Osteocyte (in vitro differentiated cells): ENCODE measurements at regions not wholly inside any gene's neighbourhood (a gene's known extent, or its start where the extent isn't known, plus 50 kb on each side); places are given as distances from the start of the nearest gene placed in this dataset.

ENCODE experiments used
- DNase-seq: peaks from one replicate; pipeline ENCODE4 v3.0.0; 2021; ENCODE audit warnings: mixed read lengths; ENCODE audit not compliant: unreplicated experiment; ENCODE audit errors: extremely low spot score
- H3K27ac Mint-ChIP-seq: one replicate; pipeline ENCODE4 v1.8.0; 2021; ENCODE audit warnings: mild to moderate bottlenecking, mixed read lengths; ENCODE audit not compliant: unreplicated experiment
- H3K27me3 Mint-ChIP-seq: one replicate; pipeline ENCODE4 v1.8.0; 2021; ENCODE audit warnings: mixed read lengths; ENCODE audit not compliant: unreplicated experiment
- H3K36me3 Mint-ChIP-seq: one replicate; pipeline ENCODE4 v1.8.0; 2021; ENCODE audit warnings: mixed read lengths; ENCODE audit not compliant: unreplicated experiment
- H3K4me1 Mint-ChIP-seq: one replicate; pipeline ENCODE4 v1.8.0; 2021; ENCODE audit warnings: mixed read lengths; ENCODE audit not compliant: unreplicated experiment
- H3K4me3 Mint-ChIP-seq: one replicate; pipeline ENCODE4 v1.8.0; 2021; ENCODE audit warnings: mild to moderate bottlenecking, moderate library complexity, mixed read lengths; ENCODE audit not compliant: unreplicated experiment
- H3K9me3 Mint-ChIP-seq: one replicate; pipeline ENCODE4 v1.8.0; 2021; ENCODE audit warnings: mixed read lengths; ENCODE audit not compliant: unreplicated experiment
- TF ChIP-seq, protein P1 (sequence below): fragments of 200-600 bp; sonication (generic); IDR thresholded peaks from 2 replicates; pipeline ENCODE4 v1.5.0; 2021; ENCODE audit warnings: antibody characterized with exemption, mild to moderate bottlenecking, moderate library complexity

DNA sequence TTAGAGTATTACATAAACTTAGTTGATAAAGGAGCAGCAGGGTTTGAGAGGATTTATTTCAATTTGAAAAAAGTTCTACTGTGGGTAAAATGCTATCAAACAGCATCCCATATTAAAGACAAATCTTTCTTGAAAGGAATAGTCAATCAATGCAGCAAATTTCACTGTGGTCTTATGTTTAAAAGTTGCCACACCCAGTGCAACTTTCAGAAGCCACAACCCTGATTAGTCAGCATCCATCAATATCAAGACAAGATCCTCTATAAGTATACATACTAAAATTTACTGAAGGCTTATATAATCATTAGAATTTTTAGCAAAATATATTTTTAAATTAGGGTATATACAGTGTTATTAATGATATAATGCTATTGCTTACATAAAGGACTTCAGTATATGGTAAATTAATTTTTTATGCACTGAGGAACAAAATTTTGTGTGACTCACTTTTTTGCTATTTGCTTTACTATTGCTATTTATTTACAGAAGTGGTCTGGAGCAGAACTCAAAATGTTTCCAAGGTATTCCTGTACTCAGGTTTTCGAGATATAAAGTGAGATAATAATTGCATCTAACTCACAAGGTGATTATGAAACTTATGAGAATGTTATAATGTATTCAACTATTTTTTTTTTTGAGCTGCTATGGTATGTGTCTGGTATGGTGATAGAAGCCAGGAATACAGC lies 1127.6 kb downstream of the ADGRL3 start:
- Mint-ChIP-seq H3K9me3 (peaks cover 8% of the 10 kb centered on the region), H3K27ac (no peak overlapping the region), H3K4me3 (no peak overlapping the region), H3K36me3 (no peaks in the 10 kb centered on the region), H3K27me3 (peaks cover 4% of the 10 kb centered on the region), H3K4me1 (no peaks in the 10 kb centered on the region)
- TF ChIP-seq, protein P1, sequence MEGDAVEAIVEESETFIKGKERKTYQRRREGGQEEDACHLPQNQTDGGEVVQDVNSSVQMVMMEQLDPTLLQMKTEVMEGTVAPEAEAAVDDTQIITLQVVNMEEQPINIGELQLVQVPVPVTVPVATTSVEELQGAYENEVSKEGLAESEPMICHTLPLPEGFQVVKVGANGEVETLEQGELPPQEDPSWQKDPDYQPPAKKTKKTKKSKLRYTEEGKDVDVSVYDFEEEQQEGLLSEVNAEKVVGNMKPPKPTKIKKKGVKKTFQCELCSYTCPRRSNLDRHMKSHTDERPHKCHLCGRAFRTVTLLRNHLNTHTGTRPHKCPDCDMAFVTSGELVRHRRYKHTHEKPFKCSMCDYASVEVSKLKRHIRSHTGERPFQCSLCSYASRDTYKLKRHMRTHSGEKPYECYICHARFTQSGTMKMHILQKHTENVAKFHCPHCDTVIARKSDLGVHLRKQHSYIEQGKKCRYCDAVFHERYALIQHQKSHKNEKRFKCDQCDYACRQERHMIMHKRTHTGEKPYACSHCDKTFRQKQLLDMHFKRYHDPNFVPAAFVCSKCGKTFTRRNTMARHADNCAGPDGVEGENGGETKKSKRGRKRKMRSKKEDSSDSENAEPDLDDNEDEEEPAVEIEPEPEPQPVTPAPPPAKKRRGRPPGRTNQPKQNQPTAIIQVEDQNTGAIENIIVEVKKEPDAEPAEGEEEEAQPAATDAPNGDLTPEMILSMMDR: no peak
- no peak for DNase-seq

DNA sequence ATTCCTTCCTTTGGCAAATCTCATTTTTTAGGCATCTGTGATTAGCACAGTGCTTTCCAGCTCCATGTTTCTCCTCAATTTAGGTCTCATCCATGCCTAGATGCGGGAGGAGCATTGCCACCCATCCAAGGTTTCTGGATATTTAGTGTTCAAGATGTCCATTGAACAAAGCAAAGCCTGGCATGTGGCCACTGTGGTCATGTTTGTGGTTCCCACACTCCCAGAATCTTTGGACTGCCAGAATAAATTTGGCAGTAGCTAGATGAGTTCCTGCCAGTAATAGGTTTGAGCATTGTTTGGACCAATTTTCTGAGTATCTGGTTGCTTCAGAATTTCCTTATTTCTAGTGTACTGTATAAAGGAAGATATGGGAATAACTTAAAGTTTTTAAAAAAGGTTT lies 1124.1 kb downstream of the ADGRL3 start:
- Mint-ChIP-seq H3K27me3 (peaks cover 4% of the 10 kb centered on the region), H3K4me3 (no peak overlapping the region), H3K9me3 (peaks cover 8% of the 10 kb centered on the region), H3K27ac (no peak overlapping the region), H3K4me1 (no peaks in the 10 kb centered on the region), H3K36me3 (no peaks in the 10 kb centered on the region)
- DNase-seq: no peak
- TF ChIP-seq, protein P1: no peak

DNA sequence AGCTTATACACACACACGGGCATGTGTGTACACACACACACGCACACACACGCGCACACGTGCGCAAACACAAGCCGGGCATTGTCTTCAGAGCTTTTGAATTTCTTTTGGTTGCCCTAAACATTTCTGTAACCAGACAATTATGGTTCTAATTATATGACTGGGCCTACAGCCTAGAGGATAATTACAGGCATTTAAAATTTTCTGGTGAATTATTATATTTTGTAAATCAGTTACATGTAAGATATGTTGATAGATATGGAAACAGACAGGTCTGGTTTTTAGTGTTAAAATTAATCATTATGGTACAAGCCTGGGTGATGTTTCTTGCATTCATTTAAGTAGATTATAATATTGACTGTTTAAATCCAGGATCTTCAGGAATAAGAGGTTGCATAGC lies 1120.5 kb downstream of the ADGRL3 start:
- Mint-ChIP-seq H3K36me3 (no peaks in the 10 kb centered on the region), H3K9me3 (peaks cover 18% of the 10 kb centered on the region), H3K27me3 (peaks cover 8% of the 10 kb centered on the region), H3K4me1 (no peaks in the 10 kb centered on the region), H3K4me3 (no peak overlapping the region), H3K27ac (no peak overlapping the region)
- DNase-seq: no peak
- TF ChIP-seq, protein P1: no peak

DNA sequence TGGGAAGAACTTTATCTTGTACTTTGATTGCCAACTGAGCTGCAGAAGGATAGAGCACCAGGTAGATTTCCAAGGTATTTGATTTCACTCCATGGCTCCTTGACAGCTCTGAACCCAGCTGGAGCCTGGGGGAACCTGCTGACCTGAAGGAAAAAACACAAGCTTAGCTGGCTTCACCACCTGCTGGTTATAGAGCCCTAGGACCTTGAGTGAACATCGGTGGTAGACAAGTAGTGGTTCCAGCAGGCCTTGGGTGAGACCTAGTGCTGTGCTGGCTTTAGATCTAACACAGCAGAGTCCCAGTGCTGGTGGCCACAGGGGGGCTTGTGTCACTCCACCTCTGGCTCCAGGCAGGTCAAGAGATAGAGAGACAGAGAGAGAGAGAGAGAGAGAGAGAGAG lies 1102.6 kb downstream of the ADGRL3 start:
- Mint-ChIP-seq H3K27ac (no peak overlapping the region), H3K4me1 (no peaks in the 10 kb centered on the region), H3K9me3 (peaks cover 35% of the 10 kb centered on the region), H3K27me3 (peaks cover 2% of the 10 kb centered on the region), H3K4me3 (no peak overlapping the region), H3K36me3 (peaks cover 2% of the 10 kb centered on the region)
- TF ChIP-seq, protein P1: no peak
- no peak for DNase-seq

DNA sequence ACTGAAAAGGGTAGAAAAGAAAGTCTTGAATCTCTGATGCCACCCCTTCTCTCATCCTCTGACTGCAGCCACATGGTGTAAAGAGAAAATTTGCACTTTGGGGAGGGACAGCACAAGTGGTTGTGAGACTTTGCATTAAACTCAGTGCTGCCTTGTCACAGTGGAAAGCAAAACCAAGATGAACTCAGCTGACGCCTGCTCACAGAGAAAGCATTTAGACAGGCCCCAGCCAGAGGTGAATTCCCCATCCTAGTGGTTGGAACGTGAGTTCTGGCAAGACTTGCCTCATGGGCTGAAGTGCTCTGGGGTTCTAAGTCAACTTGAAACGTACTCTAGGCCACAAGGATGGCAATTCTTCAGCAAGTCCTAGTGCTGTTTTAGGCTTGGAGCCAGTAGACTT lies 1101.4 kb downstream of the ADGRL3 start:
- Mint-ChIP-seq H3K27me3 (peaks cover 2% of the 10 kb centered on the region), H3K9me3 (peaks cover 24% of the 10 kb centered on the region), H3K27ac (no peak overlapping the region), H3K36me3 (peaks cover 2% of the 10 kb centered on the region), H3K4me3 (no peak overlapping the region), H3K4me1 (no peaks in the 10 kb centered on the region)
- TF ChIP-seq, protein P1: no peak
- DNase-seq: no peak
